SK-N-SH (cell line): ENCODE measurements at regions not wholly inside any gene's neighbourhood (a gene's known extent, or its start where the extent isn't known, plus 50 kb on each side); places are given as distances from the start of the nearest gene placed in this dataset.

Source experiments
- CTCF ChIP-seq: fragments of 200-600 bp; sonication (generic); IDR thresholded peaks from 2 replicates; pipeline ENCODE4 v1.6.1; 2017; ENCODE audit warnings: antibody characterized with exemption, mild to moderate bottlenecking, moderate library complexity
- GABPA ChIP-seq: IDR thresholded peaks from 2 replicates; pipeline ENCODE4 v1.4.0; 2012; ENCODE audit warnings: low read depth, mild to moderate bottlenecking
- POLR2AphosphoS5 ChIP-seq: IDR thresholded peaks from 2 replicates; pipeline ENCODE4 v1.6.1; 2012; ENCODE audit warnings: low read depth, low read length
- RAD21 ChIP-seq: IDR thresholded peaks from 2 replicates; pipeline ENCODE4 v1.6.1; 2012; ENCODE audit warnings: mild to moderate bottlenecking, low read length
- RFX5 ChIP-seq: IDR thresholded peaks from 2 replicates; pipeline ENCODE4 v1.6.1; 2012; ENCODE audit warnings: mild to moderate bottlenecking, improper control_type of control experiment, low read length
- ZBTB33 ChIP-seq: IDR thresholded peaks from 2 replicates; pipeline ENCODE4 v1.4.0; 2012; ENCODE audit warnings: low read depth, borderline replicate concordance

- TF ChIP-seq CTCF (no peak), ZBTB33 (no peak), RAD21 (no peak), GABPA (no peak), RFX5 (no peak), POLR2AphosphoS5 (no peak)
These were observed 1624.8 kb upstream of the FLRT2 start for GRCh38 chr14:83905157-83905556.
